Stimulated activated CD4-positive, alpha-beta T cell treated with anti-CD3 and anti-CD28 coated beads, Interleukin-15, amount 100 ng/mL, for 24 hours (primary cell): ENCODE measurements at regions not wholly inside any gene's neighbourhood (a gene's known extent, or its start where the extent isn't known, plus 50 kb on each side); places are given as distances from the start of the nearest gene placed in this dataset.

ENCODE experiments used
- DNase-seq: peaks from one replicate; pipeline ENCODE4 v3.0.0-alpha.2; 2020

- DNase-seq = no peak
Measured at GRCh38 chr12:41981013-41981412, 163.7 kb downstream of the GXYLT1 start.

- no peak for DNase-seq
Measured at GRCh38 chr12:41980390-41980789, 164.3 kb downstream of the GXYLT1 start.

- DNase-seq = no peak
Measured at GRCh38 chr12:41979574-41979973, 165.1 kb downstream of the GXYLT1 start.

- no peak for DNase-seq
Measured at GRCh38 chr12:41972598-41972997, 172.1 kb downstream of the GXYLT1 start.

GRCh38 chr12:41972196-41972595 is 172.5 kb downstream of the GXYLT1 start:
- DNase-seq = no peak

- DNase-seq = no peak
Measured at GRCh38 chr12:41970744-41971143, 173.9 kb downstream of the GXYLT1 start.

- DNase-seq = no peak
Measured at GRCh38 chr12:41968599-41968998, 176.1 kb downstream of the GXYLT1 start.

GRCh38 chr12:41967668-41968500 is 176.8 kb downstream of the GXYLT1 start:
- no peak for DNase-seq

GRCh38 chr12:41966916-41967315 is 177.8 kb downstream of the GXYLT1 start:
- no peak for DNase-seq

GRCh38 chr12:41966001-41966400 is 178.7 kb downstream of the GXYLT1 start:
- no peak for DNase-seq

- no peak for DNase-seq
Measured at GRCh38 chr12:41963398-41963797, 181.3 kb downstream of the GXYLT1 start.

GRCh38 chr12:41962171-41962572 is 182.5 kb downstream of the GXYLT1 start:
- no peak for DNase-seq

GRCh38 chr12:41959271-41959670 is 185.4 kb downstream of the GXYLT1 start:
- DNase-seq = no peak

- DNase-seq = no peak
Measured at GRCh38 chr12:41956353-41956752, 188.3 kb downstream of the GXYLT1 start.

- no peak for DNase-seq
Measured at GRCh38 chr12:41950455-41950854, 194.2 kb downstream of the GXYLT1 start.

GRCh38 chr12:41946106-41946505 is 198.6 kb downstream of the GXYLT1 start:
- DNase-seq = no peak

- DNase-seq = no peak
Measured at GRCh38 chr12:41944216-41944615, 200.5 kb downstream of the GXYLT1 start.

- DNase-seq = no peak
Measured at GRCh38 chr12:41943671-41944070, 201.0 kb downstream of the GXYLT1 start.

GRCh38 chr12:41942354-41942753 is 202.3 kb downstream of the GXYLT1 start:
- no peak for DNase-seq

- DNase-seq = no peak
Measured at GRCh38 chr12:41941079-41941478, 203.6 kb downstream of the GXYLT1 start.

- DNase-seq = no peak
Measured at GRCh38 chr12:41940571-41940970, 204.1 kb downstream of the GXYLT1 start.

GRCh38 chr12:41936333-41936732 is 208.3 kb downstream of the GXYLT1 start:
- DNase-seq = no peak

- no peak for DNase-seq
Measured at GRCh38 chr12:41935911-41936310, 208.8 kb downstream of the GXYLT1 start.

GRCh38 chr12:41932470-41932991 is 212.1 kb downstream of the GXYLT1 start:
- DNase-seq = peak; percentile 30
